ENCODE measurements at regions not wholly inside any gene's neighbourhood (a gene's known extent, or its start where the extent isn't known, plus 50 kb on each side); places are given as distances from the start of the nearest gene placed in this dataset.

DNA sequence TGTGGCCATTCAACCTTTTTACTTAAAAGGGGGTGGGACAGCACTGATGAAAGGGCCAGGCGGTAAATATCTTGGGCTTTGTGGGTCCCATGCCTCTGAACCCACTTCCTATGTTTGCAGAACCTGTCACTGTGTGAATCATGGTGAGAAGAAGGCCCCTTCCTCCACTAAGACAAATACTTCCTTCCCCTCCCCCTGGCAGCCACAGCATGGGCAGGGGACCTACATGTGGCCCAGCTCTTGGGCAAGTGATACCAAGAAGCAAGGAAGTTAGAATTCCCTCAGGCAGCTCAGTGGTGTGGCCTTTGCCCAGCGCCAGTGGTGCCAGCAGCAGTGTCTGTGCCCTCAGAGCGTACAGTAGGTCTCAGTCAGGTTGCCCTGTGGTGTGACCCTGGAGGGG is 168.6 kb downstream of the TRIM33 start:
- peak; percentile 5 for DNase-seq

DNA sequence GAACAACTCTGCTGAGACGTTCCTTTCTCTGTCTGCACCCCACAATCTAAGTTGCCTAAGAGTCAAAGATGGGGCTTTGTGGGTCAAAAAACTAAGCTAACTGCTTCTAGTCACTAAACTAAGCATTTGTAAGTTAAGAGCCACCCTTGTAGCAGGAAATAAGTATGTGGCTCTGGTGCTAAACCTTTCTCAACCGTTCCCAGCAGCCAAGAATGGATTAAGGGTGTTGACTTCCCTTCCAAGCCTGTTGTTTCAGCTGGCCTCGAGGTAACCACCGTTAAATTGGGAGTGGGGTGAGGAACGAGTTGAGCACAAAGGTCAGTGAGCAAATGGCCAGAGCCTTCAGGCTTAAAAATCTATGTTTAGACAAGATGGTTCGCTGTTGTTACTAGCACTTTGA is 169.1 kb downstream of the TRIM33 start:
- no peak for DNase-seq

DNA sequence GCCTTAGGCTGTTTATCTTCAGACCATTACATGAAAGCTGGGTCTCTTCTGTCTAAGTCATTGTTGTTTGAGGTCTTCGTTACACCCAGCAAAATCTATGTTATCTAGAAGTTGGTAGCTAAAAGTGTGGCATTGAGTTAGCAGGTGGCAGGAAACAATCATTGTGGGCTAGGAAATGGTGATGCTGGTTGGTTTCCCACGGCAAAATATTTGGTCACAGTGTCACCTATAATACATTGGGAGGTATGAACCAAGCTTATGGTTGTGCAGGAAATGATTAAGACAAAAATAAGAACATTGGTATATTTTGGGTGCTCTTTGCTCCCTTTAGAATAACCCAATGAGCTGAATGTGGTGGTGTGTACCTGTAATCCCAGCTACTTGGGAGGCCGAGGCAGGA is 169.7 kb downstream of the TRIM33 start:
- peak; percentile 30 for DNase-seq

DNA sequence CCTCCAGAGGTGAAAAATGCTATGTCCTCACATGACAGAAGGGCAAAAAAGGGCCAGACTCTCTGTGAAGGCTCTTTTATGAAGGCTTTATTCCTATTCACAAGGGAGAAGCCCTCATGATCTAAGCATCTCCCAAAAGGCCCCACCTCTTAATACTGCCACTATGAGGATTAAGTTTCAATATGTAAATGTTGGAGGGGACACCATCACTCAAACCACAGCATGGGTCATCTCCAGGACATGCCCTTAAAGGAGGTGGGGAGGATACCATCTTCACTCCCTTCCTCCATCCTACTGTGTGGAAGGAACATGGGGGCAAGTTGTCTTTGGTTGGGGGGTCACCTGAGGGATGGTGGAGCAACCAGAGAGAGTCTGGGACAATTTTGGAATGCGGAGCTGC is 170.1 kb downstream of the TRIM33 start:
- DNase-seq, result no peak

DNA sequence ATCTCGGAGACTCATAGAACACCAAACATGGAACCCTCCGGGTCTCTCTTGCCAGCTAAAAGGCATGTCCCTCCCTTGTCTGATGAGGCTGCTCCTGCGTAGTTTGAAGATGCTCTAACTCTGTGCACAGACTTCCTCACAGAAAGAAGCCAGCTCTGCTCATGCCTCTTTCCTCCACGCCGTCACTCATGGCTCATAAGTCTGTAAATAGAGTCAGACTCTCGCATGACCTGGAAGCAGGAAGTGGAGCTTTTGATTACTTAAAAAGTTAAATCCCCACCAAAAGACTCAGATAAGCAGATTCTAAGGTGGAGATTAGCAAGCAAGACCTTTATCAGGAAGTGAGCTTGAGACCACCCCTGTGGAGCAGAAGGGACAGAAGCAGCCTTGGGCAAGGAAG is 171.6 kb downstream of the TRIM33 start:
- DNase-seq, result no peak

- no peak for DNase-seq
Observed at GRCh38 chr1:114338191-114338890, 172.7 kb downstream of the TRIM33 start.

- no peak for DNase-seq
Observed at GRCh38 chr1:114337417-114337816, 173.6 kb downstream of the TRIM33 start.

GRCh38 chr1:114336360-114336759 is 174.6 kb downstream of the TRIM33 start:
- DNase-seq, result no peak

DNA sequence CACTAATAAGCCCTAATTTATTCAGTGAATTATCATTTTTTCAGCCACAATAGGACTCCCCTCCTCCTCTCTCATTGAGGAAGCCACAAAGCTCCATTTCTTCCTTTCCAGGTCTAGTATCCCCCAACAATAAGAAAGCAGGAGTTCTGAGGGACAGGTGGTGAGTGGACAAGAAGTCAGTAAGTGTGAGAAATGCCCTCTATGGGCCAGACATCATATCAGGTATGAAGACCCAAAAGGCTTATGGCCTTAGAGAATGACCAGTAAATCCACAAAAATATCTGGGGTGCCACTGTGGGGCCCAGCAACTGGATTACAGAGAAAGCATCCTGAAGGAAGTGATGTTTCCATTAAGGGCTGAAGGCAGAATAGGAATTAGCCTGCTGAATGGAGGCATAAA is 175.7 kb downstream of the TRIM33 start:
- no peak for DNase-seq

GRCh38 chr1:114334297-114334696 is 176.7 kb downstream of the TRIM33 start:
- no peak for DNase-seq

DNA sequence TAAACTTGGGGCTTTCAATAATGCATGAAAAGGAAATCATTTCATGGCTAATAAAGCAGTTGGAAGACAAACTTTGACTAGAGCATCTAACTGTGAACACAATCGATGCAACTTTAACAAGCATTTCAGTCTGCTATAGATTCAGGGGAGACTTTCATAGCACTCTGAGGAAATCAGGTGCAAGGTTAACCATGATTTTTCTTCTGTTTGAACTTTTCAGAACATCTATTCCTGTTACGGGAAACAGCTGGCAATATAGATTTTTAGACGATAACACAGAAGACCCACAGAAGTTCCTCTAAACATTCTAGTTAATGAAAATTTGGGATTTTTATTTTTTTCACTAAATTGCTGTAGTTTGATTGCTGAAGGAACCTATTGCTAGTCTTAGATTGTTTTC is 177.3 kb downstream of the TRIM33 start:
- DNase-seq, result no peak

DNA sequence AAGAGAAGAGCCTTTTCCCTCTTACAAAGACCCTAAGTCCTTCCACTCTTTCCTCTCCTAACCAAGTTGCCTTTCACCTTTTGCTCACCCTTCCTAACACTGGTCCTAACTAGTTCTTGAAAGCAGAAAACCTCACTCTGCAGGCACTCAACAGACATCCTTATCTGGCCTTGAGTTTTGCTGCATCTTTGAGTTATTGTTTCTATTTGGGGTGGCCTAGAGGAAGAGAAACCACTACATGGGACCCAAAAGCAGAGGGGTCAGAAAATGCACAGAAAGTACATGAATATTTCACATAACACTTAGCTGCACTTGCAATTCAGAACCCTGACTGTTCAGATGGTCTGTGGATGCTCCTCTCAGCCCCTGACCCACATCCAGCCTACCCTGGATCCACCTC is 178.3 kb upstream of the SYT6 start:
- no peak for DNase-seq

- no peak for DNase-seq
Observed at GRCh38 chr1:114330451-114330983, 176.8 kb upstream of the SYT6 start.

- DNase-seq, result no peak
Observed at GRCh38 chr1:114328361-114328904, 174.8 kb upstream of the SYT6 start.

DNA sequence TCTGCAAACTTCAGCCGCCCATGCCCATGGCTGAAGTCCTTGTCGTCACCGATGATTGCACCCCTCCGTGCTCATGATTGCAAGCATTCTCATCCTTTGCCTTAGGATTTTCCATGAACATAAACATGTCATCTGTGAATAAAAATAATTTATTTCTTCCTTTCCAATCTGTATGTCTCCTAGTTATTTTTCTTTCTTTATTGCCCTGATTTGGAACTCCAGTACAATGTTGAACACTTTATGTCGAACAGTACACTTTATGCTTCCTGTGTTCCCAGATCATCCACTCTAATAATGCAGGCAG is 170.9 kb upstream of the SYT6 start:
- no peak for DNase-seq

GRCh38 chr1:114323959-114324661 is 170.4 kb upstream of the SYT6 start:
- DNase-seq, result no peak

DNA sequence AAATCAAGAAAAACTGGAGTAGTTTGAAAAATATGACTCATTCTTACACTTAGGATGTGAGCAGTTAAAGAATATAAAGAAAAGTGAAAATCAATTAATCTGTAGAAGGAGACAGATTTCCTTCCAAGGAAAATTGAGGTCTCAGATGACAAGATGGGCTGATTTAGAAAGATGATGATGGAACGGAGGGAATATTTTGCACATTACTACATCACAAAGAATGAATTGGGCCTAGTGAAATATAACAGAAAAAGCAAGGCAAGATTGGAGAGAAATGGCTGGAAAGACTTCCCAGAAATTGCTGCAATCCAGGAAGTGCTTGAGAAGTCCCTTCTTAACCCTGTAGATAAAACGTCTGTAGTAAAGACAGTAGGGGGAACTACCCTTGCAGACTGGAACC is 169.1 kb upstream of the SYT6 start:
- no peak for DNase-seq

DNA sequence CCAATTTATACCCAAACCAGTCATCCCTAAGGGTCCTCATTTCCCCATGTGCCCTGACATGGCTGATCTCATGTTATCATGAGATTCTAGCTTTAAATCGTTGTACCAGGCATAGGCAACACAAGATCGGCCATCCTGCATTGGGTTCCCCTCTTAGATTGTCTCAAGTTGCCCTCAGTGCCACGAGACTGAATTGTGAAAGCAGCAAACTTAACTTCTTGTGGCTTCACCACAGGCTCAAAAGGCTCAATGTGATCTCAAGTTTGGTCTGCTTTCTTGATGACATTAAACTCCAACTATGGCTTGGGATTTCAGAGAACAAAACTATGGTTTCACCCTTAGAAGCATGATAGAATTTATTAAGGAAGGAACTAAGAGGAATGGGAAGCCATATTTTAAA is 168.5 kb upstream of the SYT6 start:
- no peak for DNase-seq

DNA sequence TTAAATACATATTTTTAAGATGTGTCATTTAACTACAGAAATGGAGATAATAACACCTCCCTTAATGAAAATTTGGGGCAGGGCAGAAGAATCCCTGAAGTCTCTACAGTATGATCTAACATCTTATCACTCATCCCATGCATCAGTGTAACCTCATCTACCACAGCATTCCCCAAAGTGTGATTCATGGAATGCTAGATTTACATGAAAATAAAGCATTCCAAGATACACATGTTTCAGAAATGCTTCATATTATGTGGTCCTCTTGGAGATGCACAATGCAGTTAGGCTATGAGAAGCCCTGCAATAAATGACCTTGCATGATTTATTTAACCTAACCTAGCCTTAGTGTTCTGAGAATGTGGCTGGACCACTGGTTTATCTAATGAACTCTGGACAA is 166.9 kb upstream of the SYT6 start:
- DNase-seq, result no peak

DNA sequence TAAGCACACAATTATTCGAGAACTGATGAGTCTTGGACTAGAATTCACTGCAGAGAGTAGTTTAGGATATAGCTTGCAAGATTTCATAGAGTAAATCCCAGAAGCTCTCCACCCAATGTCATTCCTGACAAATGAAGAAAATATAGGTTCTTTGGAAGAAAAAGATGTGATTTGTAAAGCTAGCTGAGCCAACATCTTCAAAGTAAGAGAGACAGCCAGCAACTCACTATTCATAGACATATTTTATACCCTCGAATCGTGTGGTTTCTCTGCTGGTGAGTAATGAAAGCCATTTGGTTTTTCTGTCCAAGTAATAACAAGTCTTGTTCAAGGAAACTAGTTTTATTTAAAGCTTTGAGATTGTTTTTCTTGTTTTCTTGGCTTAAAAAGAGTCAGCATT is 165.7 kb upstream of the SYT6 start:
- DNase-seq, result no peak

GRCh38 chr1:114318961-114319360 is 165.3 kb upstream of the SYT6 start:
- no peak for DNase-seq

- no peak for DNase-seq
Observed at GRCh38 chr1:114316204-114316603, 162.5 kb upstream of the SYT6 start.

GRCh38 chr1:114315631-114316030 is 162.0 kb upstream of the SYT6 start:
- no peak for DNase-seq

DNA sequence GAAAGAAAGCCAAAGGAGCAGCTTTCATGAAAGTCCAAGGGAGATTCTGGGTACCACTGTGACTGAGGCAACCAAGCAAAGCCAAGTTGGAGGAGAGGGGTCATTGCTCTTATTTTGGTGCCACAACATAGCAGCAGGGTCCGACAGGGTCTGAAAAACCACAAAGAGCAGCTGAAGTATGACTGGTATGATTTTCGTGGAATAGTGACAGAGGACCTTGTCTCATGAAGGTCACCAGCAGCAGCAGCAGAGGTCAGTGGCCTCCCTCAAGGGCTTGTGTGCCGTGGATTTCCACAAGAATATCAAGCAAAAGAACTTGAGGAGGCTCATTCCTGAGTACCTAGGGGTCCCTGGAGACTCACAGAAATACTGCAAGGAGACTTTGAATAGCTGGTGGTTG is 160.9 kb upstream of the SYT6 start:
- no peak for DNase-seq

DNA sequence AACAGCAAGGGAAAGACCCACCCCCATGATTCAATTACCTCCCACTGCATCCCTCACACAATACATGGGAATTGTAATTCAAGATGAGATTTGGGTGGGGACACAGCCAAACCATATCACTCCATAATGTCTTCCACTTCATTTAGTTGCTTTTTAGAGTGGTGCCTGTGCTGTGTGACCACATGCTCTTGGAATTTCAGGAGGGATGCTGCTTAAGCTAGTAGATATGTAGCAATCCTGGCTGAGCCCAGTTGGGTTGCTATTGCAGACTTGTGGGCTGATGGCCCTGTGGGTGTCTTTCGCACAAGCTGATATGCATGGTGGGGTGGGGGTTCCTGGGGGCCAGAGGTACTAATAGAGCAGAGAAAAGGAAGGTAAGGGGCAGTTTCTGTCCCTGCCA is 160.4 kb upstream of the SYT6 start:
- DNase-seq, result no peak
